Osteocyte (in vitro differentiated cells): ENCODE measurements at regions not wholly inside any gene's neighbourhood (a gene's known extent, or its start where the extent isn't known, plus 50 kb on each side); places are given as distances from the start of the nearest gene placed in this dataset.

Experiments used
- DNase-seq: peaks from one replicate; pipeline ENCODE4 v3.0.0; 2021; ENCODE audit warnings: mixed read lengths; ENCODE audit not compliant: unreplicated experiment; ENCODE audit errors: extremely low spot score
- H3K27ac Mint-ChIP-seq: one replicate; pipeline ENCODE4 v1.8.0; 2021; ENCODE audit warnings: mild to moderate bottlenecking, mixed read lengths; ENCODE audit not compliant: unreplicated experiment
- H3K27me3 Mint-ChIP-seq: one replicate; pipeline ENCODE4 v1.8.0; 2021; ENCODE audit warnings: mixed read lengths; ENCODE audit not compliant: unreplicated experiment
- H3K36me3 Mint-ChIP-seq: one replicate; pipeline ENCODE4 v1.8.0; 2021; ENCODE audit warnings: mixed read lengths; ENCODE audit not compliant: unreplicated experiment
- H3K4me1 Mint-ChIP-seq: one replicate; pipeline ENCODE4 v1.8.0; 2021; ENCODE audit warnings: mixed read lengths; ENCODE audit not compliant: unreplicated experiment
- H3K4me3 Mint-ChIP-seq: one replicate; pipeline ENCODE4 v1.8.0; 2021; ENCODE audit warnings: mild to moderate bottlenecking, moderate library complexity, mixed read lengths; ENCODE audit not compliant: unreplicated experiment
- H3K9me3 Mint-ChIP-seq: one replicate; pipeline ENCODE4 v1.8.0; 2021; ENCODE audit warnings: mixed read lengths; ENCODE audit not compliant: unreplicated experiment
- CTCF ChIP-seq: fragments of 200-600 bp; sonication (generic); IDR thresholded peaks from 2 replicates; pipeline ENCODE4 v1.5.0; 2021; ENCODE audit warnings: antibody characterized with exemption, mild to moderate bottlenecking, moderate library complexity

GRCh38 chr14:32023540-32023939 is 53.6 kb upstream of the ARHGAP5 start:
- H3K27ac Mint-ChIP-seq = no peak overlapping the region
- DNase-seq = no peak
- H3K9me3 Mint-ChIP-seq = no peaks in the 10 kb centered on the region
- TF ChIP-seq CTCF = no peak
- no peak overlapping the region for H3K4me3 Mint-ChIP-seq
- no peaks in the 10 kb centered on the region for H3K4me1 Mint-ChIP-seq
- H3K27me3 Mint-ChIP-seq = peaks cover 15% of the 10 kb centered on the region
- no peaks in the 10 kb centered on the region for H3K36me3 Mint-ChIP-seq

- Mint-ChIP-seq H3K36me3 (no peaks in the 10 kb centered on the region), H3K4me3 (no peak overlapping the region)
- no peak for TF ChIP-seq CTCF
These were observed 49.7 kb upstream of the ARHGAP5 start for GRCh38 chr14:32027255-32027939.

More at GRCh38 chr14:32027255-32027939, 49.7 kb upstream of the ARHGAP5 start:
- no peak overlapping the region for H3K27ac Mint-ChIP-seq
- H3K27me3 Mint-ChIP-seq = peaks cover 15% of the 10 kb centered on the region
- no peak for DNase-seq
- H3K4me1 Mint-ChIP-seq = no peaks in the 10 kb centered on the region
- no peaks in the 10 kb centered on the region for H3K9me3 Mint-ChIP-seq
